ENCODE measurements at regions not wholly inside any gene's neighbourhood (a gene's known extent, or its start where the extent isn't known, plus 50 kb on each side); places are given as distances from the start of the nearest gene placed in this dataset.
"Not testable (repeated sequence)": the region's sequence is repeated elsewhere in the genome, so short reads cannot be mapped to it uniquely, and the experiment has no call there.

- H3K27me3 Mint-ChIP-seq; H3K4me1 Mint-ChIP-seq (ENCODE audit: low read depth); H3K9me3 Mint-ChIP-seq; H3K27ac Mint-ChIP-seq; H3K4me3 Mint-ChIP-seq; H3K36me3 Mint-ChIP-seq (ENCODE audit: low read depth); intact Hi-C loops (cut with micrococcal nuclease): not testable (repeated sequence)
These were observed 153.6 kb upstream of the VKORC1L1 start for GRCh38 chr7:65719123-65719798.

- Mint-ChIP-seq H3K27me3 (no peaks in the 10 kb centered on the region), H3K4me3 (no peak overlapping the region), H3K36me3 (ENCODE audit: low read depth) (peaks cover 36% of the 10 kb centered on the region), H3K27ac (no peak overlapping the region), H3K4me1 (ENCODE audit: low read depth) (no peaks in the 10 kb centered on the region), H3K9me3 (no peaks in the 10 kb centered on the region)
- intact Hi-C loops (cut with micrococcal nuclease), result no loop called here
These were observed 150.5 kb upstream of the VKORC1L1 start for GRCh38 chr7:65722361-65722792.

GRCh38 chr7:65727182-65727581 is 145.7 kb upstream of the VKORC1L1 start:
- H3K9me3 Mint-ChIP-seq; H3K4me1 Mint-ChIP-seq (ENCODE audit: low read depth); H3K27ac Mint-ChIP-seq; H3K4me3 Mint-ChIP-seq; H3K27me3 Mint-ChIP-seq; intact Hi-C loops (cut with micrococcal nuclease): not testable (repeated sequence)
- peaks cover 55% of the 10 kb centered on the region for H3K36me3 Mint-ChIP-seq (ENCODE audit: low read depth)

DNA sequence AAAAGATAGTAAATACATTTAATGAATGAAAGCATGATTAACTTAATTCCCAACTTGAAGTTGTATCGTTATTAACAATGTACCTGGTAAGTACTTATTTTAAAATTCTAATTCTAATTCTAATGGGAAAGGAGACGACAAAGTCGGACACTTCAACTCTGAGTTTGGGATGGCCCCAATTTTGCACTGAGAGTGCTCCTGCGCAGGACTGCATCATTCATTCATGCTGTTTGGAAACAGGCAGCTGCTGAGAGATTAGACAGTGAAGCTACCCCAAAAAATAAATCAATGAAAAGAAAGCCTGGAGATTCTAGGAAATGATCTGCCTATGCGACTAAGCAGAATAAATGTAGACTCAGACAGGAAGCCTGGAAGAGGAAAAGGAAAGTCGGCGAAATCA is 141.7 kb upstream of the VKORC1L1 start:
- H3K4me3 Mint-ChIP-seq, result no peak overlapping the region
- intact Hi-C loops (cut with micrococcal nuclease), result no loop called here
- H3K9me3 Mint-ChIP-seq, result no peaks in the 10 kb centered on the region
- H3K4me1 Mint-ChIP-seq (ENCODE audit: low read depth), result peaks cover 5% of the 10 kb centered on the region
- H3K36me3 Mint-ChIP-seq (ENCODE audit: low read depth), result peaks cover 54% of the 10 kb centered on the region
- H3K27me3 Mint-ChIP-seq, result peaks cover 1% of the 10 kb centered on the region
- no peak overlapping the region for H3K27ac Mint-ChIP-seq

DNA sequence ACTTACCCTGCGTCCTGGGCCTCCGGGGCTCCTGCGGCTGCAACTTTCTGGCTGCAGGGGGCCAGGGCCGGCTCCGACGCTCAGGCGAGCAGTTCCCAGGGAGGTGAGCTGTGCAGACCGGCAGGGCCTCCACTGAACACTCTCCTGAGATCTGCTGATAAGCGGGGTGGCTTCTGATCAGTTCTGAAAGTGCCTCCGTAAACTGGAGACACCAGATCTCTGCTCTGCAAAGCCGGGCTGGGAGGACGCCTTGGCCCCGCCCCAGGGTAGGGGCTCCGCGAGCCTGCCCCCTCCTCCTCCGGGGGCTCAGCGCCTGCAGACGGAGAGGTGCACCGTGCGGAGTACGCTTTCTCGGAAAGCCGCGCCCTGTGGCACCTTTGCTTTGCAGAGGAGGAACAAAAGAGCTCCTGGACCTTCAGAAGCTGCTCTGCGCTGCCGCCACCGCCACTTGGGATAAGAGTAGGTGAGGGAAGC is 141.3 kb upstream of the VKORC1L1 start:
- Mint-ChIP-seq H3K4me1 (ENCODE audit: low read depth) (peaks cover 5% of the 10 kb centered on the region), H3K36me3 (ENCODE audit: low read depth) (peaks cover 53% of the 10 kb centered on the region), H3K27me3 (peaks cover 1% of the 10 kb centered on the region), H3K9me3 (no peaks in the 10 kb centered on the region), H3K27ac (no peak overlapping the region), H3K4me3 (no peak overlapping the region)
- intact Hi-C loops (cut with micrococcal nuclease), result no loop called here

GRCh38 chr7:65744406-65744805 is 128.5 kb upstream of the VKORC1L1 start:
- peaks cover 6% of the 10 kb centered on the region for H3K4me1 Mint-ChIP-seq (ENCODE audit: low read depth)
- H3K9me3 Mint-ChIP-seq, result no peaks in the 10 kb centered on the region
- H3K4me3 Mint-ChIP-seq, result no peak overlapping the region
- peak overlapping the region; percentile 68 for H3K27ac Mint-ChIP-seq
- no peaks in the 10 kb centered on the region for H3K27me3 Mint-ChIP-seq
- peaks cover 24% of the 10 kb centered on the region for H3K36me3 Mint-ChIP-seq (ENCODE audit: low read depth)
- intact Hi-C loops (cut with micrococcal nuclease), result no loop called here

DNA sequence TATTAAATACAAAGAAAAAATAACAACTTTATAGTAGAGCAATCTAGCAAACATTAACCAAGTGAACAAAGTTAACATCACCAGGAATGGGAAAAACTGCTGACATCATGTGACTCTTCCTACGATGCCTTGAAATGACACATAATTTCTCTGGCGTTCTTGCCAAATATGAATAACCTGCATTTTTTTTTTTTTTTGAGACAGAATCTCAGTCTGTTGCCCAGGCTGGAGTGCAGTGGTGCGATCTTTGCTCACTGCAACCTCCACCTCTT is 126.5 kb upstream of the VKORC1L1 start:
- no peak overlapping the region for H3K27ac Mint-ChIP-seq
- no peaks in the 10 kb centered on the region for H3K27me3 Mint-ChIP-seq
- peaks cover 6% of the 10 kb centered on the region for H3K4me1 Mint-ChIP-seq (ENCODE audit: low read depth)
- intact Hi-C loops (cut with micrococcal nuclease), result no loop called here
- no peaks in the 10 kb centered on the region for H3K9me3 Mint-ChIP-seq
- peaks cover 18% of the 10 kb centered on the region for H3K36me3 Mint-ChIP-seq (ENCODE audit: low read depth)
- H3K4me3 Mint-ChIP-seq, result no peak overlapping the region

- no peaks in the 10 kb centered on the region for H3K9me3 Mint-ChIP-seq
- intact Hi-C loops (cut with micrococcal nuclease), result no loop called here
- H3K27ac Mint-ChIP-seq, result no peak overlapping the region
- peaks cover 5% of the 10 kb centered on the region for H3K4me1 Mint-ChIP-seq (ENCODE audit: low read depth)
- H3K4me3 Mint-ChIP-seq, result no peak overlapping the region
- H3K36me3 Mint-ChIP-seq (ENCODE audit: low read depth), result peaks cover 28% of the 10 kb centered on the region
- H3K27me3 Mint-ChIP-seq, result no peaks in the 10 kb centered on the region
These were observed 123.8 kb upstream of the VKORC1L1 start for GRCh38 chr7:65749039-65749438.

DNA sequence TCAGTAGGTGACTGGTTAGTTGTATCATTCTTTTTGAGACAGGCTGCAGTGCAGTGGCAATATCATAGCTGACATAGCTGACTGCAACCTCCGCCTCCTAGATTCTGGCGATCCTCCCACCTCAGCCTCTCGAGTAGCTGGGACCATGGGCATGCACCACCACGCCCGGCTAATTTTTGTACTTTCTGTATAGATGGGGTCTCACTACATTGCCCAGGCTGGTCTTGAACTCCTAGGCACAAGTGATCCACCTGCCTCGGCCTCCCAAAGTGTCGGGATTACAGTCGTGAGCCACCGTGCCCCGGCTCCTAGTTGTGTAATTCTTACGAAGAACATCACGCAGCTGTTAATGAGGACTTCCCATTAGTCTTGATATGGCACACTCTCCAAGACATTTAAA is 123.4 kb upstream of the VKORC1L1 start:
- Mint-ChIP-seq H3K36me3 (ENCODE audit: low read depth) (peaks cover 33% of the 10 kb centered on the region), H3K4me1 (ENCODE audit: low read depth) (no peaks in the 10 kb centered on the region), H3K4me3 (no peak overlapping the region), H3K27me3 (no peaks in the 10 kb centered on the region), H3K9me3 (no peaks in the 10 kb centered on the region), H3K27ac (no peak overlapping the region)
- intact Hi-C loops (cut with micrococcal nuclease), result no loop called here

DNA sequence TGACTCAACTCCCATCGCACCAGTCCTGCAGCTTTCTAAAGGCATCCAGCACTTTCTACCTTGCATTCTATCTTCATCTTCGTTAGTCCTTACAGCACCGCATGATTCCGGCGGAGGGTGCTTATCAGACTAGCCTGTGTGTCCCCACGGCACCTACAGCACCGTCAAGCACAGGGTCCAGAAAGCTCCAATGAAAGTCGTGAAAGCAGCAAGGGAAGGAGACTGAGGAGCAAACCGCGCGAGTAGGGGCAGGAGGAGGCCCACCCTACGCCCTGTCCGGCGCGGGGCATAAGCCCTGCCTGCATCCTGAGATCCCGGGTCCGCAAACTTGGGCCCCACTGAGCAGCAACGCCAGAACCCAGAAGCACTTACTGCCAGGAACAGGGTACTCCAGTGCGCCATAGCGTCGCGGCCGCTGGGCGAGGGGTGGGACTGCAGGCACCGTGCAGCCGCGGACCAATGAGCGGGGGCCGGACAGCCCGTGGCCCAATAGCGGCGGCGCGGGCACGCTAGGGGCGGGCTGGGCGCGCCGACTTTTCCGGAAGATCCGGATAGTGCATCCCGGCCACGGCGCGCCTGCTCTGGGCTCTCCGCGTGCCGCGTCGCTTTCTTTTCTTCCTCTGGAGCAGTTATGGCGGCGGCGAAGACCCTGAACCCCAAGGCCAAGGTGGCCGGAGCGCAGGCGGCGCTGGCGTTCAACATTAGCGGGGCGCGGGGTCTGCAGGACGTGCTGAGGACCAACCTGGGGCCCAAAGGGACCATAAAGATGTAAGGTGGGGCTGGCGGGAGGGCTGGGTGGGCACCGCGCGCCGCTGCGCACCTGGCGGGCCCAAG is 122.1 kb upstream of the VKORC1L1 start:
- Mint-ChIP-seq H3K36me3 (ENCODE audit: low read depth) (peaks cover 41% of the 10 kb centered on the region), H3K27me3 (no peaks in the 10 kb centered on the region), H3K4me1 (ENCODE audit: low read depth) (no peaks in the 10 kb centered on the region), H3K27ac (peak overlapping the region; percentile 82), H3K9me3 (no peaks in the 10 kb centered on the region), H3K4me3 (peak overlapping the region; percentile 90)
- intact Hi-C loops (cut with micrococcal nuclease), result loop anchor here (2.0 to 10.0 kb wide), 2 partner anchors 124 to 230 kb away; partner anchors contain the start of gene VKORC1L1

GRCh38 chr7:65754070-65754469 is 118.8 kb upstream of the VKORC1L1 start:
- H3K9me3 Mint-ChIP-seq; H3K4me3 Mint-ChIP-seq; H3K27me3 Mint-ChIP-seq; H3K4me1 Mint-ChIP-seq (ENCODE audit: low read depth); H3K27ac Mint-ChIP-seq: not testable (repeated sequence)
- intact Hi-C loops (cut with micrococcal nuclease), result loop anchor here (10.0 kb wide), 1 partner anchor 121 kb away; the partner anchor contains the start of gene VKORC1L1
- peaks cover 68% of the 10 kb centered on the region for H3K36me3 Mint-ChIP-seq (ENCODE audit: low read depth)

DNA sequence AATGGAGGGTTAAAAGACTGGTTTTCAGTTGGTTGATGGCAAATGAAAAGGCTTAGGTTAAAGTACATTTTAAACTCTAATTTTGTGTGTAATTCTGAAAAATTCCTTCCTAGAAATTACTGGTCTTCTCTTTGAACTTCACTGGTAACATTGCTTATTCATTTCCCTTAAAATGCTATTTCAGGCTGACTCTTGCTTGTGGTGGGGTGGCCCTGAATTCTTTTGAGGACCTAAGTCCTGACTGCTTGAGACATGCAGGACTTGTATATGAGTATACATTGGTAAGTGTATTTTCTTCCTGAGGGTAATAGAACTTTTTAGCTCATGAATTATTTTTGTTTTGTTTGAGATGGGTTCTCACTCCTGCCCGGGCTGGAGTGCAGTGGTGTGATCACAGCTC is 113.9 kb upstream of the VKORC1L1 start:
- not testable (repeated sequence) for H3K4me1 Mint-ChIP-seq (ENCODE audit: low read depth); H3K4me3 Mint-ChIP-seq; H3K27me3 Mint-ChIP-seq; H3K27ac Mint-ChIP-seq; H3K9me3 Mint-ChIP-seq
- peaks cover 68% of the 10 kb centered on the region for H3K36me3 Mint-ChIP-seq (ENCODE audit: low read depth)
- intact Hi-C loops (cut with micrococcal nuclease), result loop anchor here (10.0 kb wide), 1 partner anchor 116 kb away; the partner anchor contains the start of gene VKORC1L1

DNA sequence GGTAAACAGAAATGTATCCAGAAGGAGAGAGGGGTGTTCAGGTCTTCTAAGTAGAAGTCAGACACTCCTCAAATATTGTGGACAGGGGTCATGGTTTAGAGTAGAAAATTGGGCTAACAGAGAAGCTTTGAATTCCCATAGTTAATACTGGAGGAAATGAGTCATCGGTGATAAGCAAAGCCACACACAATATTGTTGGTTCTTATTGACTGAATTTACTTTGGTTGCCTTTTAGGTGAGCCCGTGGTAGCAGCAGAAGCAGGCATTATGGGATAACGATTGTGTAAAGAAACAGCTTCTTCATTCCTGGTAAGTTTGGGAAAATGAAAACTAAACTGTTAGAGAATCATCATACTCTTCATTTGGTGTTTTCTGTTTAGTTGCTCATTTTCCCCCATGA is 110.2 kb upstream of the VKORC1L1 start:
- H3K27ac Mint-ChIP-seq; intact Hi-C loops (cut with micrococcal nuclease); H3K27me3 Mint-ChIP-seq; H3K4me1 Mint-ChIP-seq (ENCODE audit: low read depth); H3K4me3 Mint-ChIP-seq; H3K9me3 Mint-ChIP-seq: not testable (repeated sequence)
- peaks cover 50% of the 10 kb centered on the region for H3K36me3 Mint-ChIP-seq (ENCODE audit: low read depth)

DNA sequence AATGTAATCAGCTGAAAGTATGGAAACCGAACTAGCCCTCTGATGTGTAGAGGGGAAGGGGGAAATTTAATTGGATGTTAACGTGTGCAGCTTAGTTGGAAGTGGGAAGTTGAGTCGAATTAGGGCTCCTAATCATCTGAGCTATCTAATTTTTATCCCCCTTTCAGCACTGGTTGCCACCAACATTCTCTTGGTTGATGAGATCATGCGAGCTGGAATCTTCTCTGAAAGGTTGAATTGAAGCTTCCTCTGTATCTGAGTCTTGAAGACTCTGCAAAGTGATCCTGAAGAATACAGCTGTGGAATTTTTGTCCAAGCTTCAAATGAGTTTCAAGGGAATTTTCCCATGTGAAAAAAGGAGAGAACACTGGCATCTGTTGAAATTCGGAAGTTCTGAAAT is 109.8 kb upstream of the VKORC1L1 start:
- H3K27ac Mint-ChIP-seq; H3K27me3 Mint-ChIP-seq; intact Hi-C loops (cut with micrococcal nuclease); H3K4me1 Mint-ChIP-seq (ENCODE audit: low read depth); H3K9me3 Mint-ChIP-seq; H3K4me3 Mint-ChIP-seq: not testable (repeated sequence)
- H3K36me3 Mint-ChIP-seq (ENCODE audit: low read depth), result peaks cover 46% of the 10 kb centered on the region

Measured in dendritic cell treated with granulocyte-macrophage colony-stimulating factor and Interleukin-4, amounts not matched to agents 40 ng/mL and 50 ng/mL, for 4 days (primary cell).